ENCODE measurements at regions not wholly inside any gene's neighbourhood (a gene's known extent, or its start where the extent isn't known, plus 50 kb on each side); places are given as distances from the start of the nearest gene placed in this dataset.

DNA sequence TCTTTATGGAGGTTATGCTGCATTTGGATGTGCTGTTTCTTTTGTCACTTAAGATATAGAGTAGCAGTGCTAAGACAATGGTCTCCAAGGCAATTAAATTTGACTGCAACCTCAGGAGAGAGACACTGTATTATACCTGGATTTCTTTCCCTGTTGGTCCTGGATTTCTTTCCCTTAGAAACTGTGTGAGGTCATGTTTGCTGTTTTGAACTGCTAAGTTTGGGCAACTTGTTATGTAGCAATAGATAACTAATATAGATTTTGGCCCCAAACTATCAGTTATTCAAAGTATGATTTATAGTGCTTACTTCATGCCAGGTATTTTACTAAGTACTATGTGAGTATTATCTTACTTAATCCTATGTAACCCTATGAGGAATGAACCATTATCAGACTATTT lies 458.4 kb downstream of the HS3ST3B1 start:
- DNase-seq: no peak

- no peak for DNase-seq
Measured at GRCh38 chr17:14756479-14756878, 455.6 kb downstream of the HS3ST3B1 start.

GRCh38 chr17:14755002-14755401 lies 454.1 kb downstream of the HS3ST3B1 start:
- no peak for DNase-seq

- no peak for DNase-seq
Measured at GRCh38 chr17:14753383-14753782, 452.5 kb downstream of the HS3ST3B1 start.

DNA sequence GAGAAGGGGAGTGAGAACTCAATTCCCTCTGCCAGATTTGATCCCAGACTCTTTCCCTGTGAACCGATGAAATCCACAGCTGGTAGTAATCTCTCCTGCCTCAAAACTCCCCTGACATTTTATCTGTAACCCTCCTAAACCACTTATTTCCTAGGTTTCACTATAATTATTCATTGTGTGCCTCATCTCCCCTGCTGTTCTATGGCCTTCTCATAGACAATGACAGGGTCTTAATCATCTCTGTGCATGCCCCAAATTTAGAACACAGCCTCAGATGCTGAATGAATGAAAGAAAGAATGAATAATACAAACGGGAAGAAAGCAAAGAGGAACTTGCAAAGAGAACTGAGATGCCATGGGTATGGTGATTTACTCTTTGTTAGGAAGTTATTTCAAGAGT lies 451.1 kb downstream of the HS3ST3B1 start:
- DNase-seq: no peak

DNA sequence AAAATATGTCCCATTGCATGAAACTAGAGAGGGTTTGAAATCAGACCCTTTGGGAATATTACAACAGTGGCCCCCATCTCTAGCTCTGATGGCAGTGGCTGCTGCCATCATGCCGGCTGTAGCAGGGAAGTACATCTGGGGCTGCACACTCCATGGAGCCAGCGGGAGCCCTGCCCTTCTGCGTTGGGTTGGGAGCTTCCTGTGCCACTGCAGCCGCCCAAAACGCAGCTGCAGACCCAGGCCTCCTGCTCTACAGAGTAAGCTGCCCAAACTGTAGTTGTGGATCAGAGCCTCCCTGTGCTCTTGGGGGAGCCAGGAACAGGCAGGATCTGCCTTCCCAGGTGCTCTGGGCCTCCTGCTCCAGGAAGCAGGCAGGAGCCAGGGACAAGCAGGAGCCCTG lies 450.0 kb downstream of the HS3ST3B1 start:
- DNase-seq: no peak

DNA sequence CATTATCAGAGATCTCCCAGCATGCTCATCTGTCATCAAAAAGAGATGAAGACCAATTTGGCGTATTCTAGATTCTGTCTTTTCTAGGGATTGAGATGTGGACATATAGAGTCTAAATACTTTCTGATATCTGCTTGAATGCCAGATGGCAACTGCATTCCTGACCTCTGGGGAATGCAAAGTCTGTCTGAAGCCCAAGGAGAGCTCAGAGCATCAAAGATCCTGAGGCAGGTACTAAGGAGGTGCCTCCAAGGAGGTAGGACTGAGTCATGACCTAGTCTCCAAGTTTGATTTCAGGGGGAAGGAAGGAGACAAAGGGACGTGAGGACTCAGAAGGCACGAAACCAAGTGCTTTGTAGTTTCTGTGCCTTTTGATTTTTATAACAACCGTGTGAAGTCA lies 448.4 kb downstream of the HS3ST3B1 start:
- no peak for DNase-seq

DNA sequence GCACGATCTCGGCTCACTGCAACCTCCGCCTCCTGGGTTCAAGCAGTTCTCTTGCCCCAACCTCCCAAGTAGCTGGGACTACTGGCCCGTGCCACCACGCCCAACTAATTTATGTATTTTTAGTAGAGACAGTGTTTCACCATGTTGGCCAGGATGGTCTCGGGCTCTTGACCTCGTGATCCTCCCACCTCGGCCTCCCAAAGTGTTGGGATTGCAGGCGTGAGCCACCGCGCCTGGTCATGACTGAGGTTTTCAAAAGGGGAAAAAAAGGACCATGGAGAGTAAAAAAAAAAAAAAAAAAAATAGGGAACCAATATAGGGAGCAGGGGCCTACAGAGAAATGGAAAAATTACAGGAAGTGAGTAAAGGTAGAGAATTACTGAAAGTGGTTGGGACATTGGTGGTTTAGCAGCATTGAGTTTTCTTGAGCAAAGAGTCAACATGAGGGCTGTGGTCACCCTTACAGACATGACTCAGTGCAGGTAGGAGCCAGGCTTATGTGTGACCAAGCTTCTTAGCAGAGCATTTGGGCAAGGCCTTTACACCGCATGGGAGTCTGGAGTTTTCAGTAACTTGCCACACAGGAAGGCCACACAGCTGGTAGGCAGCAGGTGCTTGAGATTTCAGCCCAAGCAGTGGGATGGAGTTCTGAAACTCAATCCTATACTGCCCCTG lies 447.3 kb downstream of the HS3ST3B1 start:
- DNase-seq: no peak

- no peak for DNase-seq
Measured at GRCh38 chr17:14747603-14747950, 446.7 kb downstream of the HS3ST3B1 start.

DNA sequence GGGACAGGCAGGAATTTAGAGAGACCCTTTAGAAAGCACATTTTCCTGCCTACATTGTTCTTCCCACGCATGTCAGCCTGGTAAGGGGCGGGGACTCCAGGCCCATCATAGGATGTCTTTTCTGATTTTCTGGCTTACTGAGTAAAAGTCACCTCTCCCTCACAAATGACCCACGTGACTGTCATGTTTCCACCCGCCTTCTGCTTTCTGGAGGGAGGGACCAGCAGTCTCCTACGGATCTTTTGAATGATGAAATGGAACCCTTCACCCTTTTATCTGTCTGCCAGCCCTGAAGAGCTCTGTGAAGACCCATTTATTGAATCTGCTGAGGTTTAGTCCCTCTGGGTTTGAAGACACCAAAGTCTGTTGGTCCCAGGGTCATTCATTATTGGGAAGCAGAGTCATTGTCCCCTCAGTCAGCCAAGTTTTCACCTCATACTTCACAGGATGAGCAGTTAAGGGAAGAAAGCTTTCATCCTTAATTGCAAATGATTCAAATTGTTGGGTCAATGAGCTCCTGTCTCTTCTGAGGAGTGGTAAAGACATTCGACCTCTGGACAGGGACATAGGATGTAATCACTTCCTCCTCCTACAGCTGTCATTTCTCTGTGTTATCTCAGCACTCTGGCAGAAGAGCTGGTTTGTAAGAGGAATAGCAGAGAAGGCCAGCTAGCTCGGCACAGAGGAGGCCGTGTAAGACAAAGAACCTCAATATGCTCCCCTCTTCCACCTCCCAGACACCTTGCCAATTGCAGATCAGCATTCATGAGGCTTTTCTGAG lies 446.1 kb downstream of the HS3ST3B1 start:
- no peak for DNase-seq

- no peak for DNase-seq
Measured at GRCh38 chr17:14745541-14745940, 444.7 kb downstream of the HS3ST3B1 start.

GRCh38 chr17:14744761-14745473 lies 444.0 kb downstream of the HS3ST3B1 start:
- DNase-seq: no peak

DNA sequence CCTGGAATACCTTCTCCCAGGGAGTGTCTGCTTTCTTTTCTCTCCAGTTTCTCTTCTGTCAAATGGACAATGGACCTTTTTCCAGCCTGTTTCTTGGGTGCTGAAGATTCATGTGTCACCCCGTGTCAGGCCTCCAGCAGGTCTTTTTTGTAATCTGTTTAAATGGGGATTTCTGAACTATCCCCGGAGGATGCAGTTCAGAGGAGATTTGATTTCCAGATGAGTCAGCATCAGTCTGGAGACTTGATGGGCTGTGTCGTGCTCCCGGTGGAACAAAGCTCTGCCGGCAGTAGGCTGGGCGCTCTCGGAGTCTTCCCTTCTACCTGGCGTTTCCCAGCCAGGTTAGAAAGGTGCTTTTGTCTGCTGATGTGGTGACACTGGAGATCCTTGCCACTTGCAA lies 440.6 kb downstream of the HS3ST3B1 start:
- DNase-seq: no peak

DNA sequence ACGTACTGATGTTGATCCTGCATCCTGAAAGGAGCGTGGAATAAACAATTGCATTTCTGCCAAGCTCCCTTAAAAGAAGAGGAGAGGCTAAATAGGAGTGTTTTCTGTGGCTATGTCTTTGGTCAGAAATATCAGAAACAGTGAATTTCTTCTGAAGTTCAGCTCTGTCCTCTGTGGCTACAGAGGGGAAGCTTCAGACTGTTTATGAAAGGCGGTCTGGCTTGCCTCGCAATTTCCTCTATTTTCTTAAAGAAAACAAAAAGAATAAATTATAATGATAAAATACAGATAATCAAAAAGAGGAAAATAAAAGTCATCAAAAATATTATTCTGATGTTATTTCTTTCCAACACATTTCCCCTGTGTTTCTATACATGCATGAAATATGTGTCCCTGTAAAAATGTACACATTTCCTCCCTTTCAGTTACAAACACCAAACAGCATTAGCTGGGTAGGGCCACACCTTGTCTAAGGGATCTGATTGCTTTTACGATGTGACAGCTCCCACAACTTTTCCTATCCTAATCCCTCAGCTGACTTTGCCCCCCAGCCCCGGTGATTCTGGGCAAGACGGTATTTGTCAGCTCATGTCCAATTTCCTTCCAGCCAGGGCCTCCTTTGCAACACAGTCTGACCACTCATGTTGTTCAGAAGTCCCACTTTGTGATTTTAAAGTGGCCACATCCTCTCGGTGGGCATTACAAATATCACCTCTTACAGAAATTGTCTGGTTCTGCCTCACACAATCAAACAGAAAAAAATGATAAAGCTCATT lies 439.0 kb downstream of the HS3ST3B1 start:
- no peak for DNase-seq

DNA sequence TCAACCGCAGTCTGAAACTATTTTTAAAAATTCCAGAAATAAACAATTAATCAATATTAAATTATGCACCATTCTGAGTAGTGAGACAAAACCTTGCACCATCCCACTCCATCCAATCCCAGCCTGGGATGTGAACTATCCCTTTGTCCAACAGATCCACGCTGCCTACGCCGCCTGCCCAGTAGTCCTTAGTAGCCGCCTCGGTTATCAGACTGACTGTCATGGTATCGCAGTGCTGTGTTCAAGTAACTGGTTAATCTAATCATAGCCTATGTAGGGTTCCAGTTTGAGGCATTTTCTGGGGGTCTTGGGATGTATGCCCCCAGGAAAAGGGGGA lies 437.7 kb downstream of the HS3ST3B1 start:
- DNase-seq: no peak

- no peak for DNase-seq
Measured at GRCh38 chr17:14737984-14738651, 437.2 kb downstream of the HS3ST3B1 start.

- DNase-seq: no peak
Measured at GRCh38 chr17:14736631-14737030, 435.8 kb downstream of the HS3ST3B1 start.

- DNase-seq: no peak
Measured at GRCh38 chr17:14733376-14733775, 432.5 kb downstream of the HS3ST3B1 start.

GRCh38 chr17:14732211-14732610 lies 431.3 kb downstream of the HS3ST3B1 start:
- DNase-seq: no peak

GRCh38 chr17:14731591-14731990 lies 430.7 kb downstream of the HS3ST3B1 start:
- no peak for DNase-seq

- no peak for DNase-seq
Measured at GRCh38 chr17:14730821-14731220, 429.9 kb downstream of the HS3ST3B1 start.

DNA sequence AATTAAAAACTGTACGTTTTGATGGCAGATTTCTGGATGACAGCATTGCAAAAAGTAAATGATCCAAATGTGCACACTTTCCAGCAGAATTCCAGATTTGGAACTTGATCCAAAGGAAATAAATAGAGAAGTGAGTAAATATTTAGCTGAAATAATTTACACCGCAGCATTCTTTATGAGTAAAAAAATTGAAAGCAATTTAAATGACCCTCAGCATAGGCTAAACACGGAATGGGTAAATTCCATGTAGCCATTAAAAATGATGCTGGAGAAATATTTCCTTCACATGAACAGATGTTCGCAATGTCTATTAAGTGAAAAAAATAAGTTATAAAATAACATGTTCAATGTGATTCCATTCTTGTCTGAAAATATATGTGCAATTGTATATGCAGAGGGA lies 424.8 kb downstream of the HS3ST3B1 start:
- no peak for DNase-seq

DNA sequence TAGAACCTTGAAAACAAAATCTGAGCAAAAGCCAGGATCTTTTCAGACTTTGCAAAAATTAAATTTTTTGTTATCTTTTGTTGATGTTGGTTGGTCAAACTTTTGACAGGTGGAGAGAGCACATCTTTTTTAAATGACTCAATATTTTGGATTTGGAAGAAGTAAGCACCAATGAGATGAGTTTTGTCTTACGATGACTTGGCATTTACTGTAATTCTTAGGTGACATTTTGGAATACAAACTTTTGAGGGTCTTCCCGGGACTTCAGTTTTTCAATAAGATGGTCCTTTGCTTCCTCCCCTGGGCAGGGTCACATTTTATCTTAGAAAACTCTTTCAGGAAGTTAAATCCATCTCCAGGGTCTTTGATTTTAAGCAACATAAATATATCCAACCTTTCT lies 423.9 kb downstream of the HS3ST3B1 start:
- DNase-seq: no peak

Measured in hindlimb muscle (tissue), 1 donor.